IPS-18a (cell line): ENCODE measurements at regions not wholly inside any gene's neighbourhood (a gene's known extent, or its start where the extent isn't known, plus 50 kb on each side); places are given as distances from the start of the nearest gene placed in this dataset.

Experiments used
- H3K27ac ChIP-seq: one replicate; pipeline ENCODE4 v1.5.1; 2013; ENCODE audit warnings: low read length
- H3K27me3 ChIP-seq: one replicate; pipeline ENCODE4 v1.6.1; 2013; ENCODE audit warnings: mild to moderate bottlenecking, low read length; ENCODE audit not compliant: control insufficient read depth, insufficient read depth
- H3K36me3 ChIP-seq: one replicate; pipeline ENCODE4 v1.6.1; 2013; ENCODE audit warnings: low read depth, low read length; ENCODE audit not compliant: control insufficient read depth
- H3K4me1 ChIP-seq: one replicate; pipeline ENCODE4 v1.6.1; 2013; ENCODE audit warnings: low read depth, low read length; ENCODE audit not compliant: control insufficient read depth
- H3K4me3 ChIP-seq: one replicate; pipeline ENCODE4 v1.5.1; 2013; ENCODE audit warnings: low read length
- H3K9ac ChIP-seq: one replicate; pipeline ENCODE4 v1.6.1; 2013; ENCODE audit warnings: mild to moderate bottlenecking, low read length, moderate library complexity
- H3K9me3 ChIP-seq: one replicate; pipeline ENCODE4 v1.6.1; 2013; ENCODE audit warnings: low read depth, low read length; ENCODE audit not compliant: control insufficient read depth

DNA sequence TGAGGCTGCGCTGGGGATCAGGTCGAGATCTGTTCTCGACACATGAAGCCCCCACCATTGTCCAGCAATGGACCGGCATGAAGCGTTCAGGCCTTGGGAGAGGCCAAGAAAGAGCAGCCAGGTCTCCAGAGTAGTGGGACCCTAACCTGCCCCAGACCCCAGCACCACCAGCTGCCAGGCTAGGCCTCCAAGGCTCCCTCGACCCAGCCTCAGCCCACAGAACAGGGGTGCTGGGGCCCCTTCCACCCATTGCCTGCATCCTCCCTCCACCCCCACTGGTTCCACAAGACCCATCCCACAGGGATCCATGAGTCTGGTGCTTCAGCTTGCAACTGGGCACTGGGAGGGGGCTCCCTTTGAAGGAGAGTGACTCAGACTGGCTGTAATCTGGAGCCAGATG is 120.3 kb downstream of the TUBA3C start:
- Histone ChIP-seq H3K9me3 (peaks cover 67% of the 10 kb centered on the region), H3K4me1 (no peaks in the 10 kb centered on the region)

DNA sequence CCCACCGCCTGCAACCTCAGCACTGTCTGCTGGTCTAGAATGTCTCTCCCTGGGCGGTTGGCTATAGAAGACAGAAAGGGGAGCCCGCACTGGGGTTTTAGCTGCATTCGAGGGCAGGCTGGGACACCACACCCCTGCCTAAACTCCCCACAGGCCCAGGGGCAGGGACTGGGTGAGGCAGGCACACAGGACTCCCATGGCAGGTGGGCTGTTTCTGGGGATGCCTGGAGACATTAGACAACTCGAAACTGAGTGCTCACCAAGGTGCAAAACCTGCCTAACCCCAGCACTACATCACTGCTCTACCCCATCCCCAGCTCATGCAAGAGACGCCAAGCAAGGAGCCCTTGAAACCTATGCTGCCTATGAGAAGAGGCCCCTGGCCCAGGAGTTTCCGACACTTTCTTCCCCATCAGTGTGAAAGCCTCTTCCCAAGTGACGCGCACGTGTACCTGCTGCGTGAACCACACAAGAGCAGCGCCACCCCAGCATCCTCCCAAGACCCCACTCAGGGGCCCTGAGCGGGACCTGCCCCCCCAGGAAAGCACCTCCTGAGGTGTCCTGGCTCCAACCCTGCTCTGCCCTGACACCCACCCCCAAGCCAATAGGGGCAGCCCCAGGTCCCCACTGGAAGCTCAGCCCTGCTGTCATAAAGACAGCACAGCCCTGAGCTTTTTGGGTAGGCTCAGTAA is 121.2 kb downstream of the TUBA3C start:
- H3K4me1 ChIP-seq = no peaks in the 10 kb centered on the region
- H3K9ac ChIP-seq = no peak overlapping the region
- H3K36me3 ChIP-seq = no peaks in the 10 kb centered on the region

More for the DNA sequence above, 120.3 kb downstream of the TUBA3C start:
- Histone ChIP-seq H3K9ac (no peak overlapping the region), H3K36me3 (no peaks in the 10 kb centered on the region), H3K4me3 (no peak overlapping the region), H3K27ac (no peak overlapping the region), H3K27me3 (no peaks in the 10 kb centered on the region)

DNA sequence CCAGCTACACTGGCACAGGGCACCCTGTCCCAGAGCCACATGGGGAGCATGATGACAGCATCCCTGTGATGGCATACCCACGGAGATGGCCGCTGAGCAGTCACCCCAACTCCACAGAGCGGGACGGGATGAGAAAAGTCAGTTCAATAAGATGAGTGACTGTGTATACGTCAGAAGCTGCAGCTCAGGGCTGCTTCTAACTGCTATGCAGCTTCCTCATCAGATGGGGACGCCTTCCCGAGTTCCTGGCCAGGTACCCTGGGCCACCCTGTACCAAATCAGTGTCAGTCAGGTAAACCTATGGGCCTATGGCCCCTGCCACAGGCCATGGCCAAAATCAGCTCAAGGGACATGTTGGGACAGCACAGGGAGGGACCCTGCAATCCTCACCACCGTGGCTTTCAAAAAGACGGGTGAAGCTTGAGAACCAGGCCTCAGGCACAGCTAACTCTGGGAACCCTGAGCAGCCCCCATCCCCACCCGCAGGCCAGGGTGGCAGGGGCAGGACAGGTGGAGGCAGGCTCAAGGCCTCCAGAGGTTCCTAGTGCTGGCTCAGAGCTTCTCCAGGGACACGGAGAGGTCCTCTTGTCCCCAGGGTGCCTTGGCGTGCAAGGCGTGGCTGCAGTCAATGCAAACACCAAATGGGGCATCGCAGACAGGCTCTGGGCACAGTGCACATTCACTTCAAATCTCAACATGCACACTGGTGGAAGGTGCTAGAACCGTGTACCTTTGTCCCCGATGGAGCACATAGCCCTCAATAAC is 122.4 kb downstream of the TUBA3C start:
- Histone ChIP-seq H3K27me3 (no peaks in the 10 kb centered on the region), H3K9me3 (peaks cover 70% of the 10 kb centered on the region), H3K9ac (no peak overlapping the region)

More for the DNA sequence above, 121.2 kb downstream of the TUBA3C start:
- no peak overlapping the region for H3K27ac ChIP-seq
- no peak overlapping the region for H3K4me3 ChIP-seq
- no peaks in the 10 kb centered on the region for H3K27me3 ChIP-seq
- H3K9me3 ChIP-seq = peaks cover 66% of the 10 kb centered on the region

DNA sequence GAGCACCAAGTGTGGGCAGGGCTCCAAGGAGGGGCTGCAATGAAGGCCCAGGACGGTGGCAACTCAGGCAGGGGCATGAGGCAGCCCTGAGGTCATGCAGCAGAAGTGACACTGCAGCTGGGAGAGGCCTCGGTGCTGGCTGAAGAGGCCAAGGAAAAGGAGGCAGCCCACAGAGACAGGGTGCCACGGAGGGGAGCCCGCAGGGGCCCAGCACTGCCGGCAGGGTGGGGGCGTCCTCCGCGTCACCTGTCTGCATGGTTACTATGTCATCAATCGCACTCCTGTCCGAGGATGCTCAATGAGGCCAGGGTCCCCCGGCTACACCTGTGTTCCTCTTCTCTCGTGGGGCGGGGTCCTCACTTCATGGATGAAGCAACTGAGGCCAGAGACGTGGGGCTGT is 123.1 kb downstream of the TUBA3C start:
- Histone ChIP-seq H3K9me3 (peaks cover 67% of the 10 kb centered on the region), H3K9ac (no peak overlapping the region), H3K36me3 (no peaks in the 10 kb centered on the region), H3K4me3 (no peak overlapping the region), H3K27ac (no peak overlapping the region), H3K4me1 (no peaks in the 10 kb centered on the region), H3K27me3 (no peaks in the 10 kb centered on the region)

More for the DNA sequence above, 122.4 kb downstream of the TUBA3C start:
- H3K27ac ChIP-seq = no peak overlapping the region
- H3K36me3 ChIP-seq = no peaks in the 10 kb centered on the region
- no peak overlapping the region for H3K4me3 ChIP-seq
- H3K4me1 ChIP-seq = no peaks in the 10 kb centered on the region

DNA sequence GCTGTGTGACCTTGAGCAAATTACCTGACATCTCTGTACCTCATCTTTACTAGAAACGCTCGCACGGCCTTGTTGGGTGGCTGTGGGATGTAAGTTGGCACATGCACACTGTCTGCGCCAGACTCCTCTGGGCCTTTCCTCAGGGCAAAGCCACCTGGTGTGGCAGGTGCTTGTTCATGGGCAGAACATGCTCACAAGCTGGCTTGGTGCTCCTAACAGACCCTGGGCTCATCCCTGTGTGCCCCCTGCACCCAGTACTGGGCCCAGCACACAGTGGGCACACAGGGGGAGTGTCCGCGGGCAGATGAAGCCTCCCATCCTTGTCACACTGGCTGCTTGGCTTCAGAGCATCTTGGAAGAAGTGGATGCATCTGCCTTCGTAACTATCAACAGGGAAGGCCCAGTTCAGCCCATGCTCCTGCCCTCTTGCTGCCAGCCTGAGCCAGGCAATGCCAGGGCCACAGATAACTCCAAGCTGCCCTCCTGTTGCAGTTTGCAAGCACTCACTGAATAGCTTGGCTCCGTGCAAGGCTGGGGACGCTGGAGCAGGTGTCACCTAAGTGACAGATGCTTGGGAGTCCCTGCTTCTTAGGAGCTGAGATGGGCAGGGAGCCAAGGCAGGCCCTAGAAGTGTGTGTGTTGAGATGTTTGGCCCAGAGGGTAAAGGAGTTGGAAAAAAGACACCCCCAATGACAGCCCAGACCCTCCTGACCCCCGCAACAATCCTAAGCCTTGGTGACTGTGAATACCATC is 123.9 kb downstream of the TUBA3C start:
- no peaks in the 10 kb centered on the region for H3K4me1 ChIP-seq
- H3K27me3 ChIP-seq = no peaks in the 10 kb centered on the region
- no peak overlapping the region for H3K9ac ChIP-seq
- no peak overlapping the region for H3K4me3 ChIP-seq
- H3K36me3 ChIP-seq = no peaks in the 10 kb centered on the region
- peaks cover 63% of the 10 kb centered on the region for H3K9me3 ChIP-seq
- H3K27ac ChIP-seq = no peak overlapping the region

DNA sequence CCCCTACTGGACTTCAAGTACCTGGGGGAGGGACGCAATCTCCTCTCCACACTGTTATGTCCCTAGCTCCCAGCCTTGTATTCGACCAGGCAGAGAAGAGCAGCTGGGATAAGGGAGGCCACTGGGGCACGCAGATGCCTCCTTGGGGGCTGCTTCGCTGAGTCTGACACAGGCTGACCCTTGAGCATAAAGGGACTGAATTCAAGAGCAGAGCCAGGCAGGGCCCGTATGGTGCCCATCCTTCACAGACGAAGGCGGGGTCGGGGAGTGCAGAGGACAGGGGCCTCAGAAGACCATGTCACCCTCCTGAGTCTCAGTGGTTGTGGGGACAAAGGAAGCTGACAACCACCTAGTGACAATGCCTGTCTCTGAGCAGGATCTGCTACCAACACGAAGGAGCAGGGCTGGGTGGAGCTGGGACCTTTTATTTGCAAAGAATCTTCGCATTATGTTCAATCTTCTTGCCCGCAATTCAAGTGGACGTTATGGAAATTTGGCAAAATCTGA is 124.6 kb downstream of the TUBA3C start:
- H3K4me3 ChIP-seq = no peak overlapping the region
- H3K9ac ChIP-seq = no peak overlapping the region
- peaks cover 61% of the 10 kb centered on the region for H3K9me3 ChIP-seq
- no peaks in the 10 kb centered on the region for H3K4me1 ChIP-seq
- no peak overlapping the region for H3K27ac ChIP-seq
- no peaks in the 10 kb centered on the region for H3K27me3 ChIP-seq
- H3K36me3 ChIP-seq = no peaks in the 10 kb centered on the region

DNA sequence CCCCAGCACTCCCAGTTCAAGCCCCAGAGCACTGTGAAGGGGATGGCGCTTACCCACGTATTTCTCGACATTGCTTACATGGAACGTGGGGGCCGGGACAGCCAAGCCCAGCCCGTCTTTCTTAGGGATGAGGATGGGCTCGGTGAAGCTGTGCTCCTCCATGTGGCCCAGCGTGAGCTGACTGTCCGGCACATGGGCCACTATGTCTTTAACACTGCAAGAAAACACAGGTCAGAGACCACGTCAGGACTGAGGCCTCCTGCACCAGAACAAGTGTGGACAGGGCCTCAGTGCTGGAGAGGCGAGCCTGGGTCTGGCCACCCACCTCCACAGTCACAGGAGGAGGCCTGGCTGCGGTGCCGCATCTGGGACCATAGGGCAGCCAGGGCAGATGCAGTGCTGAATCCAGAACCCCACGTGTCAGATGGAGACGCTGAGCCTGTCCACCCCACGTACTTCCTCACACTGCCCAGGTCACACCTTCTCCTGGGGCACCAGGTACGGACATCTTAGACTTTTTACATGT is 125.2 kb downstream of the TUBA3C start:
- no peaks in the 10 kb centered on the region for H3K4me1 ChIP-seq
- H3K9ac ChIP-seq = no peak overlapping the region
- peaks cover 58% of the 10 kb centered on the region for H3K9me3 ChIP-seq
- H3K36me3 ChIP-seq = no peaks in the 10 kb centered on the region
- no peak overlapping the region for H3K27ac ChIP-seq
- no peaks in the 10 kb centered on the region for H3K27me3 ChIP-seq
- no peak overlapping the region for H3K4me3 ChIP-seq

DNA sequence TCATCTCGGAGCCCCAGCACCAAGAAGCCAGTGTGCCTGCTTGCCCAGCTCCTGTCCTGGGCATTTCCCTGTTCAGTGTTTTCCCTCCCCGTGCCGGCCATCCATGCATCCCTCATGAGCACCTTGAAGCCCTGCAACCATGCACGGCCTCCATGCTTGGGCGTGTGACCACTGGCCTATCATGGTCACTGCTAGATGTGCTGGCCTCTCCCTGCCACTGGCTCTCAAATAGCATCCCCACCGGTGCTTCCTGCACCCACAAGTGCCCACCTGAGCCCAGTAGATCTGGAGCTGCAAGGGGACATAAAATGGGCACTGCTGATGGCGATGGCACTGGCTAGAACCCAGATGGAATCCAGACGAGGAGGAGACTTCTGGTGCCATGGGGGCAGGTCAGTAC is 126.0 kb downstream of the TUBA3C start:
- no peak overlapping the region for H3K9ac ChIP-seq
- no peak overlapping the region for H3K4me3 ChIP-seq
- peaks cover 60% of the 10 kb centered on the region for H3K9me3 ChIP-seq
- no peaks in the 10 kb centered on the region for H3K4me1 ChIP-seq
- no peaks in the 10 kb centered on the region for H3K36me3 ChIP-seq
- H3K27me3 ChIP-seq = no peaks in the 10 kb centered on the region
- no peak overlapping the region for H3K27ac ChIP-seq

DNA sequence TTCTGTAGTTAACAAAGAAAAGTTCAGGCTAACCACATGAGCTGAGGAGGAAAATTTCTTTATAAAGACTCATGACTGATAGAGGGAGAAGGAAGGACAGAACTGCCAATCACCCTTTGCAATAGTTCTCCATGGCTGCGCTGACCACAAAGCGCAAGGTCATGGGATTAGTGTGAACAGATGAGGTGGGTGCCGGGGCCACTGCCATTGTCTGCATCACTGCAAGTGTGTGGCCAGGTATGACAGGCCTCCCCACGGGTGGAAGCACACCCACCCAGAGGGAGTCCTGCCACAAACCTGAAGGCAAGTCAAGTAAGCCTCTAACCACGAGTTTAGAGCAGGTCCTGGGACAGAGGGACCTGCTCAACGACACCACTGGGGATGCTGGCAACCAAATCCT is 128.1 kb downstream of the TUBA3C start:
- no peak overlapping the region for H3K4me3 ChIP-seq
- H3K27me3 ChIP-seq = no peaks in the 10 kb centered on the region
- no peak overlapping the region for H3K9ac ChIP-seq
- H3K4me1 ChIP-seq = no peaks in the 10 kb centered on the region
- peaks cover 60% of the 10 kb centered on the region for H3K9me3 ChIP-seq
- H3K27ac ChIP-seq = no peak overlapping the region
- H3K36me3 ChIP-seq = no peaks in the 10 kb centered on the region

DNA sequence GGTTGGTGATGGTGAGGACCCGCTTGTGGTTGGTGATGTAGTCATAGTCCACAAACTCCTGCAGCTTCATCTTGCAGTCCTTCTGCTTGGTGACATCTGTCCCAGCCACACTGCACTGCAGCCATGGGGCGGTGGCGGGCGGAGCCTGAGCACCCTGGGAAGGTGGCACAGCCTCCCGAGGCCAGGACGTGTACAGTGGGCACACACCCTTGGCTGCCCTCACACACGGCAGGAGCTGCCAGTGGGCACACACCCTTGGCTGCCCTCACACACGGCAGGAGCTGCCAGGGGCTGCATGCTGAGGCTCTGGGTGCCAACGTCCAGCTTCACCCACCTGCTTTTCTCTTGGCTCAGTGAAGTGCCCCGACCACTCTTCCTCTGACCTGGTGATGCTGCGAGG is 128.7 kb downstream of the TUBA3C start:
- Histone ChIP-seq H3K27me3 (no peaks in the 10 kb centered on the region), H3K9me3 (peaks cover 65% of the 10 kb centered on the region), H3K9ac (no peak overlapping the region), H3K27ac (no peak overlapping the region), H3K36me3 (no peaks in the 10 kb centered on the region), H3K4me1 (no peaks in the 10 kb centered on the region), H3K4me3 (no peak overlapping the region)

DNA sequence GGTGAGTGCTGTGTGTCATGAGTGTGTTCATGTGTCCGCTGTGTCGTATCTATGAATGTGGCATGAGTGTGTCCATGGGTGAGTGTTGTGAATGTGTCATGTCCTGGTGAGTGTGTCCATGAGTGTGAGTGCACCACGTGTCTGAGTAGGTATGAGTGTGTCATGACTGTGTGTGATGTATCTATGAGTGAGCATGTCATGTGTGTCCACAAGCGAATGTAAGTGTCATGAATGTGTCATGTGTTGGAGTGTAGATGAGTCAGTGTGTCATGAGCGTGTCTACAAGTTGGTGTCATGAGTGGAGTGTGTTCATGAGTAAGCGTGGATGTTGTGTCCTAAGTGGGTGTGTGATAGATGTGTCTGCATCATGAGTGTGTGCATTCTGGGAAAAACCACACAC is 129.4 kb downstream of the TUBA3C start:
- H3K4me1 ChIP-seq = no peaks in the 10 kb centered on the region
- H3K9me3 ChIP-seq = peaks cover 66% of the 10 kb centered on the region
- no peaks in the 10 kb centered on the region for H3K36me3 ChIP-seq
- no peak overlapping the region for H3K27ac ChIP-seq
- no peak overlapping the region for H3K9ac ChIP-seq
- H3K4me3 ChIP-seq = no peak overlapping the region
- no peaks in the 10 kb centered on the region for H3K27me3 ChIP-seq
